HepG2 (cell line): ENCODE measurements at regions not wholly inside any gene's neighbourhood (a gene's known extent, or its start where the extent isn't known, plus 50 kb on each side); places are given as distances from the start of the nearest gene placed in this dataset.

Experiments used
- CBX5 ChIP-seq: sonication (generic); formaldehyde crosslinking; IDR thresholded peaks from 2 replicates; pipeline ENCODE4 v1.4.0; 2020; ENCODE audit warnings: missing genetic modification reagents, borderline replicate concordance
- HINFP ChIP-seq: sonication (generic); formaldehyde crosslinking; IDR thresholded peaks from 2 replicates; pipeline ENCODE4 v1.4.0; 2020; ENCODE audit warnings: low read depth, mild to moderate bottlenecking, missing genetic modification reagents
- MIER3 ChIP-seq: IDR thresholded peaks from 2 replicates; pipeline ENCODE4 v1.6.1; 2016; ENCODE audit warnings: missing compliant biosample characterization, borderline replicate concordance
- MNT ChIP-seq: fragments of 450-650 bp; IDR thresholded peaks from 2 replicates; pipeline ENCODE4 v1.6.1; 2016
- THAP9 ChIP-seq: sonication (generic); formaldehyde crosslinking; IDR thresholded peaks from 2 replicates; pipeline ENCODE4; 2020; ENCODE audit warnings: missing genetic modification reagents, mild to moderate bottlenecking, borderline replicate concordance
- ZBTB21 ChIP-seq: sonication (generic); formaldehyde crosslinking; IDR thresholded peaks from 2 replicates; pipeline ENCODE4 v1.4.0; 2020; ENCODE audit warnings: missing genetic modification reagents
- ZMYM3 ChIP-seq: sonication (generic); formaldehyde crosslinking; IDR thresholded peaks from 2 replicates; pipeline ENCODE4 v1.5.1; 2020; ENCODE audit warnings: mild to moderate bottlenecking, missing genetic modification reagents
- ZNF10 ChIP-seq: sonication (generic); formaldehyde crosslinking; IDR thresholded peaks from 2 replicates; pipeline ENCODE4 v1.4.0; 2020; ENCODE audit warnings: mild to moderate bottlenecking, low read depth, missing genetic modification reagents, borderline replicate concordance
- ZNF18 ChIP-seq: sonication (generic); formaldehyde crosslinking; IDR thresholded peaks from 2 replicates; pipeline ENCODE4 v1.8.0; 2022; ENCODE audit warnings: mild to moderate bottlenecking, missing genetic modification reagents; ENCODE audit not compliant: insufficient replicate concordance
- ZNF543 ChIP-seq: sonication (generic); formaldehyde crosslinking; IDR thresholded peaks from 2 replicates; pipeline ENCODE4 v1.4.0; 2020; ENCODE audit warnings: mild to moderate bottlenecking, missing genetic modification reagents
- ZNF547 ChIP-seq: sonication (generic); formaldehyde crosslinking; IDR thresholded peaks from 2 replicates; pipeline ENCODE4 v1.5.1; 2020; ENCODE audit warnings: mild to moderate bottlenecking, missing genetic modification reagents
- ZNF567 ChIP-seq: sonication (generic); formaldehyde crosslinking; IDR thresholded peaks from 2 replicates; pipeline ENCODE4 v1.8.1; 2023; ENCODE audit warnings: mild to moderate bottlenecking, missing genetic modification reagents, borderline replicate concordance
- ZNF572 ChIP-seq: sonication (generic); formaldehyde crosslinking; IDR thresholded peaks from 2 replicates; pipeline ENCODE4 v1.5.1; 2020; ENCODE audit warnings: mild to moderate bottlenecking, missing genetic modification reagents
- TF ChIP-seq, protein P1 (sequence below): sonication (generic); formaldehyde crosslinking; IDR thresholded peaks from 2 replicates; pipeline ENCODE4 v1.4.0; 2020; ENCODE audit warnings: missing genetic modification reagents, borderline replicate concordance

GRCh38 chr7:130899638-130900401 is 165.8 kb upstream of the KLF14 start (continued):
- TF ChIP-seq, protein P1, sequence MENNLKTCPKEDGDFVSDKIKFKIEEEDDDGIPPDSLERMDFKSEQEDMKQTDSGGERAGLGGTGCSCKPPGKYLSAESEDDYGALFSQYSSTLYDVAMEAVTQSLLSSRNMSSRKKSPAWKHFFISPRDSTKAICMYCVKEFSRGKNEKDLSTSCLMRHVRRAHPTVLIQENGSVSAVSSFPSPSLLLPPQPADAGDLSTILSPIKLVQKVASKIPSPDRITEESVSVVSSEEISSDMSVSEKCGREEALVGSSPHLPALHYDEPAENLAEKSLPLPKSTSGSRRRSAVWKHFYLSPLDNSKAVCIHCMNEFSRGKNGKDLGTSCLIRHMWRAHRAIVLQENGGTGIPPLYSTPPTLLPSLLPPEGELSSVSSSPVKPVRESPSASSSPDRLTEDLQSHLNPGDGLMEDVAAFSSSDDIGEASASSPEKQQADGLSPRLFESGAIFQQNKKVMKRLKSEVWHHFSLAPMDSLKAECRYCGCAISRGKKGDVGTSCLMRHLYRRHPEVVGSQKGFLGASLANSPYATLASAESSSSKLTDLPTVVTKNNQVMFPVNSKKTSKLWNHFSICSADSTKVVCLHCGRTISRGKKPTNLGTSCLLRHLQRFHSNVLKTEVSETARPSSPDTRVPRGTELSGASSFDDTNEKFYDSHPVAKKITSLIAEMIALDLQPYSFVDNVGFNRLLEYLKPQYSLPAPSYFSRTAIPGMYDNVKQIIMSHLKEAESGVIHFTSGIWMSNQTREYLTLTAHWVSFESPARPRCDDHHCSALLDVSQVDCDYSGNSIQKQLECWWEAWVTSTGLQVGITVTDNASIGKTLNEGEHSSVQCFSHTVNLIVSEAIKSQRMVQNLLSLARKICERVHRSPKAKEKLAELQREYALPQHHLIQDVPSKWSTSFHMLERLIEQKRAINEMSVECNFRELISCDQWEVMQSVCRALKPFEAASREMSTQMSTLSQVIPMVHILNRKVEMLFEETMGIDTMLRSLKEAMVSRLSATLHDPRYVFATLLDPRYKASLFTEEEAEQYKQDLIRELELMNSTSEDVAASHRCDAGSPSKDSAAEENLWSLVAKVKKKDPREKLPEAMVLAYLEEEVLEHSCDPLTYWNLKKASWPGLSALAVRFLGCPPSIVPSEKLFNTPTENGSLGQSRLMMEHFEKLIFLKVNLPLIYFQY (CRISPR knock-in tag), result peak; percentile 34; the same call in 1 of the 2 replicates
- no peak for TF ChIP-seq ZNF18
- TF ChIP-seq THAP9 (CRISPR knock-in tag), result no peak; the same call in 1 of the 2 replicates
- peak; percentile 65; the same call in 1 of the 2 replicates for TF ChIP-seq CBX5 (CRISPR knock-in tag)
- TF ChIP-seq ZMYM3 (CRISPR knock-in tag), result peak; percentile 67
- TF ChIP-seq ZBTB21 (CRISPR knock-in tag), result no peak
- TF ChIP-seq ZNF572, result no peak
- peak; percentile 56 for TF ChIP-seq MNT
- no peak for TF ChIP-seq ZNF10 (CRISPR knock-in tag)
- TF ChIP-seq ZNF547 (CRISPR knock-in tag), result 0 out of 2 replicates have a peak, but pooled peaks have one; percentile 27
- TF ChIP-seq ZNF567 (CRISPR knock-in tag), result no peak
- TF ChIP-seq ZNF543 (CRISPR knock-in tag), result no peak
- peak; percentile 69; the same call in 1 of the 2 replicates for TF ChIP-seq HINFP (CRISPR knock-in tag)
- peak; percentile 89; the same call in 1 of the 2 replicates for TF ChIP-seq MIER3 (CRISPR knock-in tag)
